HL-60 (cell line): ENCODE measurements at regions not wholly inside any gene's neighbourhood (a gene's known extent, or its start where the extent isn't known, plus 50 kb on each side); places are given as distances from the start of the nearest gene placed in this dataset.

ENCODE experiments used
- POLR2AphosphoS5 ChIP-seq: IDR thresholded peaks from 2 replicates; pipeline ENCODE4 v1.6.1; 2012; ENCODE audit warnings: low read depth
- TF ChIP-seq, protein P1 (sequence below): IDR thresholded peaks from one replicate; pipeline ENCODE4 v1.5.1; 2011; ENCODE audit warnings: low read length, control low read depth, inconsistent platforms; ENCODE audit not compliant: insufficient read depth

DNA sequence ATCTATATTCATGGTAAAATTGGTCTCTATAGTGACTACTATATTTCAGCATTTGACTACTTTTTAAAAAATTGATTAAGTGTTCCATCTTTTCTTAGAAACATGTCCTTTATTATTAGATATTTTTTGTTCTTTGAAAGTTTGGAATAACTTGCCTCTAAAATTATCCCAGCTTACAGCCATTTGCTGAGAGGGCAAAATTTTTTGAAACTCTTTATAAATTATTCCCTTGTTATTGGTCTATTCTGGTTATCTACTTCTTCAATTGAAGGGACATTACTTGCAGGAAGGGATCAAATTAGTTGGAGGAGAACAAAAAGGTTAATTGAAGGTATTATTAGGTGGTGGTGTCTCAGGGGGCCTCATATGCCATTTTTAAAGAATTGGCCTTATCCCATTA is 184.1 kb downstream of the TTC6 start:
- TF ChIP-seq, protein P1, sequence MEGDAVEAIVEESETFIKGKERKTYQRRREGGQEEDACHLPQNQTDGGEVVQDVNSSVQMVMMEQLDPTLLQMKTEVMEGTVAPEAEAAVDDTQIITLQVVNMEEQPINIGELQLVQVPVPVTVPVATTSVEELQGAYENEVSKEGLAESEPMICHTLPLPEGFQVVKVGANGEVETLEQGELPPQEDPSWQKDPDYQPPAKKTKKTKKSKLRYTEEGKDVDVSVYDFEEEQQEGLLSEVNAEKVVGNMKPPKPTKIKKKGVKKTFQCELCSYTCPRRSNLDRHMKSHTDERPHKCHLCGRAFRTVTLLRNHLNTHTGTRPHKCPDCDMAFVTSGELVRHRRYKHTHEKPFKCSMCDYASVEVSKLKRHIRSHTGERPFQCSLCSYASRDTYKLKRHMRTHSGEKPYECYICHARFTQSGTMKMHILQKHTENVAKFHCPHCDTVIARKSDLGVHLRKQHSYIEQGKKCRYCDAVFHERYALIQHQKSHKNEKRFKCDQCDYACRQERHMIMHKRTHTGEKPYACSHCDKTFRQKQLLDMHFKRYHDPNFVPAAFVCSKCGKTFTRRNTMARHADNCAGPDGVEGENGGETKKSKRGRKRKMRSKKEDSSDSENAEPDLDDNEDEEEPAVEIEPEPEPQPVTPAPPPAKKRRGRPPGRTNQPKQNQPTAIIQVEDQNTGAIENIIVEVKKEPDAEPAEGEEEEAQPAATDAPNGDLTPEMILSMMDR = no peak
- TF ChIP-seq POLR2AphosphoS5 = no peak
